HepG2 (cell line): ENCODE measurements at regions not wholly inside any gene's neighbourhood (a gene's known extent, or its start where the extent isn't known, plus 50 kb on each side); places are given as distances from the start of the nearest gene placed in this dataset.

Experiments
- ATAC-seq: fragments of 200-7000 bp; cut with Tn5 transposase; 3 replicates; pipeline ENCODE4 v1.9.1; 2020; ENCODE audit warnings: mild to moderate bottlenecking, moderate library complexity
- BruUV-seq: library from RNA; stranded (reverse); fragments of 400-500 nt; replicated peaks from 2 replicates; lab custom pipeline; 2021; lab: Mats Ljungman, UMichigan
- CTCF ChIA-PET: fragments of 300-600 bp; formaldehyde crosslinking; extraction: SDS; loops from one replicate; lab custom pipeline; 2021; ENCODE audit warnings: low total read pairs, inconsistent platforms, low intra/inter-chr PET ratio; lab: Yijun Ruan, JAX
- POLR2A ChIA-PET: fragments of 350-600 bp; sonication (Branson Sonifier 250); formaldehyde crosslinking; loops from one replicate; lab custom pipeline; 2020; ENCODE audit warnings: antibody characterized with exemption, inconsistent platforms; lab: Yijun Ruan, JAX
- DNase-seq: peaks from one replicate; pipeline ENCODE4 v3.0.0-alpha.2; 2015; ENCODE audit warnings: low spot score
- FAIRE-seq: peaks from 3 replicates; lab custom pipeline; 2011; peaks lifted over from hg19 to GRCh38; lab: Jason Lieb, UNC
- H2AFZ ChIP-seq: one replicate; pipeline ENCODE4 v1.6.1; 2011; ENCODE audit warnings: low read length, inconsistent platforms
- H3K27ac ChIP-seq: fragments of 300-600 bp; 3 replicates; pipeline ENCODE4 v1.8.0; 2011; ENCODE audit warnings: mixed run types, mild to moderate bottlenecking, mixed read lengths, low read length, inconsistent platforms; ENCODE audit not compliant: insufficient read depth; ENCODE audit errors: extremely low read length
- H3K27me3 ChIP-seq, 2 experiments: fragments of 200-600 bp in 1 of 2; 2 replicates in 1 of 2; 3 replicates in 1 of 2; pipeline versions ENCODE4 v1.6.0 to v1.8.0; 2011; ENCODE audit warnings: low read length in 2 of 2, mild to moderate bottlenecking in 2 of 2, moderate library complexity in 2 of 2, inconsistent platforms in 1 of 2; ENCODE audit not compliant: insufficient read depth in 2 of 2, control insufficient read depth in 1 of 2
- H3K36me3 ChIP-seq, 2 experiments: fragments of 200-600 bp in 1 of 2; replicated peaks in 1 of 2; 2 replicates in 1 of 2; 3 replicates in 1 of 2; pipeline versions ENCODE4 v1.5.1 to v1.8.0; 2011; ENCODE audit warnings: low read length in 2 of 2, inconsistent platforms in 1 of 2; ENCODE audit not compliant: insufficient read depth in 2 of 2, control insufficient read depth in 1 of 2
- H3K4me1 ChIP-seq: 2 replicates; pipeline ENCODE4 v1.5.1; 2012; ENCODE audit warnings: low read length, inconsistent platforms; ENCODE audit not compliant: insufficient read depth
- H3K4me2 ChIP-seq: 2 replicates; pipeline ENCODE4 v1.6.0; 2011; ENCODE audit warnings: low read depth, low read length, inconsistent platforms
- H3K4me3 ChIP-seq, 3 experiments: fragments of 200-600 bp in 1 of 3; sonication (generic), shearing (Covaris generic) in 1 of 3; replicated peaks in 1 of 3; 2 replicates each; pipeline ENCODE4 v1.5.1; 2011 to 2016; ENCODE audit warnings: low read length in 3 of 3, inconsistent platforms in 2 of 3, low read depth in 2 of 3, mild to moderate bottlenecking in 2 of 3, control low read depth in 1 of 3, mixed read lengths in 1 of 3; ENCODE audit not compliant: insufficient read depth in 1 of 3
- H3K79me2 ChIP-seq: one replicate; pipeline ENCODE4 v1.6.1; 2011; ENCODE audit warnings: low read length, inconsistent platforms; ENCODE audit not compliant: insufficient read depth
- H3K9ac ChIP-seq: 2 replicates; pipeline ENCODE4 v1.6.0; 2011; ENCODE audit warnings: mild to moderate bottlenecking, low read depth, low read length, inconsistent platforms; ENCODE audit not compliant: insufficient read depth
- H3K9me3 ChIP-seq: 2 replicates; pipeline ENCODE4 v1.5.1; 2012; ENCODE audit warnings: mild to moderate bottlenecking, low read length
- H4K20me1 ChIP-seq: 2 replicates; pipeline ENCODE4 v1.6.0; 2011; ENCODE audit warnings: inconsistent platforms, mild to moderate bottlenecking, low read length, moderate library complexity; ENCODE audit not compliant: insufficient read depth
- HNRNPK ChIP-seq: fragments of 200-400 bp; formaldehyde crosslinking; IDR thresholded peaks from 2 replicates; pipeline ENCODE4 v1.6.1; 2018; ENCODE audit warnings: low read length, low read depth, moderate library complexity, mild to moderate bottlenecking; ENCODE audit not compliant: poor library complexity, severe bottlenecking
- NFE2 ChIP-seq: sonication (generic); formaldehyde crosslinking; IDR thresholded peaks from 2 replicates; pipeline ENCODE4 v1.4.0; 2020; ENCODE audit warnings: missing genetic modification reagents
- REXO4 ChIP-seq: sonication (generic); formaldehyde crosslinking; IDR thresholded peaks from 2 replicates; pipeline ENCODE4 v1.8.0; 2022; ENCODE audit warnings: missing genetic modification reagents, mild to moderate bottlenecking, borderline replicate concordance
- SALL1 ChIP-seq: sonication (generic); formaldehyde crosslinking; IDR thresholded peaks from 2 replicates; pipeline ENCODE4 v1.8.0; 2022; ENCODE audit warnings: mild to moderate bottlenecking, missing genetic modification reagents
- ZC3H4 ChIP-seq: sonication (generic); formaldehyde crosslinking; IDR thresholded peaks from 2 replicates; pipeline ENCODE4 v1.4.0; 2020; ENCODE audit warnings: missing genetic modification reagents, borderline replicate concordance
- ZFYVE20 ChIP-seq: sonication (generic); formaldehyde crosslinking; IDR thresholded peaks from 2 replicates; pipeline ENCODE4 v1.8.0; 2023; ENCODE audit warnings: low read depth, mild to moderate bottlenecking, moderate library complexity, missing genetic modification reagents, borderline replicate concordance
- ZNF121 ChIP-seq: sonication (generic); formaldehyde crosslinking; IDR thresholded peaks from 2 replicates; pipeline ENCODE4 v1.5.0; 2020; ENCODE audit warnings: mild to moderate bottlenecking, missing genetic modification reagents
- ZNF317 ChIP-seq: sonication (generic); formaldehyde crosslinking; IDR thresholded peaks from 2 replicates; pipeline ENCODE4 v1.5.0; 2020; ENCODE audit warnings: mild to moderate bottlenecking, missing genetic modification reagents
- ZNF382 ChIP-seq: sonication (generic); formaldehyde crosslinking; IDR thresholded peaks from 2 replicates; pipeline ENCODE4 v1.5.0; 2020; ENCODE audit warnings: missing genetic modification reagents, mild to moderate bottlenecking, borderline replicate concordance
- ZNF431 ChIP-seq: sonication (generic); formaldehyde crosslinking; IDR thresholded peaks from 2 replicates; pipeline ENCODE4 v1.9.0; 2022; ENCODE audit warnings: missing genetic modification reagents, low read depth, mild to moderate bottlenecking, borderline replicate concordance
- ZNF589 ChIP-seq: sonication (generic); formaldehyde crosslinking; conservative IDR thresholded peaks from 2 replicates; pipeline ENCODE4 v1.8.0; 2022; ENCODE audit warnings: mild to moderate bottlenecking, moderate library complexity, missing genetic modification reagents
- WGBS: methylation state at CpG from one replicate; pipeline ENCODE4 v1.1.6; 2017; ENCODE audit warnings: low lambda C conversion rate; 5-methylcytosine and 5-hydroxymethylcytosine counted together
- in situ Hi-C: cut with HindIII; loops from 2 replicates; pipeline ENCODE4 v1.10.0; 2017; ENCODE audit warnings: low pct_unique_long_range_greater_than_20kb; ENCODE audit not compliant: extremely low pct_ligation_motif_present
- intact Hi-C: fragments of 100-400 bp; cut with micrococcal nuclease; formaldehyde crosslinking; loops from one replicate; pipeline ENCODE4 v1.10.0; 2022; ENCODE audit not compliant: unreplicated experiment
- TF ChIP-seq, protein P1 (sequence below): sonication (generic); formaldehyde crosslinking; IDR thresholded peaks from 2 replicates; pipeline ENCODE4 v1.5.0; 2020; ENCODE audit warnings: mild to moderate bottlenecking, missing genetic modification reagents, borderline replicate concordance
- TF ChIP-seq, protein P2 (sequence below): sonication (generic); formaldehyde crosslinking; IDR thresholded peaks from 2 replicates; pipeline ENCODE4 v1.5.0; 2020; ENCODE audit warnings: mild to moderate bottlenecking, missing genetic modification reagents

DNA sequence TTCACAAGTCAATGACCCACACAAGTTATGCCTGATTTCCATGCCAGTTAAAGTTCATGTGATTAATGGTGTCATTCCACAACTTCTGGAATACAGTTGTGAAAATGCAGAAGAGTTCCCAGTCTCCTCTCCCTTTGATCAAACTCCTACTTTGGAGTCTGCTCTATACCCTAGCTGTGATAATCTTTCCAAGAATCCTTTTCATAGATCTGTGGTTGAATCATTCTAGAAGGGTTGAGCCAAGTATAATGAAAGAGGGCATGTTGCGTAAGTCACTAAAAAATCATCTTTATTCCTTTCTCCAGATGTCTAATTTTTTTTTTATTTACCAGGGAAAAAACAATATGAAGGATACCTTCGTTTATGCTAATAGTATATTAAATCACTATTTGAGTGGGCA, 89.7 kb upstream of the CARD18 start:
- no peak overlapping the region for H3K27ac ChIP-seq
- no peak overlapping the region for H2AFZ ChIP-seq
- H3K79me2 ChIP-seq, result no peaks in the 10 kb centered on the region
- H3K9ac ChIP-seq, result no peak overlapping the region
- no TSS peak for BruUV-seq
- FAIRE-seq (no peak), DNase-seq (no peak), ATAC-seq (no peak)
- CTCF ChIA-PET, result no interaction called here
- intact Hi-C loops, result no loop called here
- no peaks in the 10 kb centered on the region for H3K9me3 ChIP-seq
- H4K20me1 ChIP-seq, result no peaks in the 10 kb centered on the region
- in situ Hi-C loops, result no loop called here
- 44% methylated on average over 2 of the region's 2 CpGs for WGBS
- no peaks in the 10 kb centered on the region for H3K27me3 ChIP-seq
- POLR2A ChIA-PET, result no interaction called here
- H3K36me3 ChIP-seq, result no peaks in the 10 kb centered on the region
- H3K4me3 ChIP-seq, result no peak overlapping the region
- peaks cover 17% of the 10 kb centered on the region for H3K4me1 ChIP-seq
- H3K4me2 ChIP-seq, result no peak overlapping the region
- TF ChIP-seq REXO4 (CRISPR knock-in tag) (no peak), NFE2 (no peak), ZNF121 (CRISPR knock-in tag) (no peak), SALL1 (CRISPR knock-in tag) (no peak), ZNF589 (CRISPR knock-in tag) (no peak), ZNF317 (CRISPR knock-in tag) (no peak), ZC3H4 (CRISPR knock-in tag) (no peak), ZNF431 (CRISPR knock-in tag) (no peak), ZFYVE20 (CRISPR knock-in tag) (no peak), ZNF382 (CRISPR knock-in tag) (no peak), HNRNPK (no peak)
- TF ChIP-seq, protein P1, sequence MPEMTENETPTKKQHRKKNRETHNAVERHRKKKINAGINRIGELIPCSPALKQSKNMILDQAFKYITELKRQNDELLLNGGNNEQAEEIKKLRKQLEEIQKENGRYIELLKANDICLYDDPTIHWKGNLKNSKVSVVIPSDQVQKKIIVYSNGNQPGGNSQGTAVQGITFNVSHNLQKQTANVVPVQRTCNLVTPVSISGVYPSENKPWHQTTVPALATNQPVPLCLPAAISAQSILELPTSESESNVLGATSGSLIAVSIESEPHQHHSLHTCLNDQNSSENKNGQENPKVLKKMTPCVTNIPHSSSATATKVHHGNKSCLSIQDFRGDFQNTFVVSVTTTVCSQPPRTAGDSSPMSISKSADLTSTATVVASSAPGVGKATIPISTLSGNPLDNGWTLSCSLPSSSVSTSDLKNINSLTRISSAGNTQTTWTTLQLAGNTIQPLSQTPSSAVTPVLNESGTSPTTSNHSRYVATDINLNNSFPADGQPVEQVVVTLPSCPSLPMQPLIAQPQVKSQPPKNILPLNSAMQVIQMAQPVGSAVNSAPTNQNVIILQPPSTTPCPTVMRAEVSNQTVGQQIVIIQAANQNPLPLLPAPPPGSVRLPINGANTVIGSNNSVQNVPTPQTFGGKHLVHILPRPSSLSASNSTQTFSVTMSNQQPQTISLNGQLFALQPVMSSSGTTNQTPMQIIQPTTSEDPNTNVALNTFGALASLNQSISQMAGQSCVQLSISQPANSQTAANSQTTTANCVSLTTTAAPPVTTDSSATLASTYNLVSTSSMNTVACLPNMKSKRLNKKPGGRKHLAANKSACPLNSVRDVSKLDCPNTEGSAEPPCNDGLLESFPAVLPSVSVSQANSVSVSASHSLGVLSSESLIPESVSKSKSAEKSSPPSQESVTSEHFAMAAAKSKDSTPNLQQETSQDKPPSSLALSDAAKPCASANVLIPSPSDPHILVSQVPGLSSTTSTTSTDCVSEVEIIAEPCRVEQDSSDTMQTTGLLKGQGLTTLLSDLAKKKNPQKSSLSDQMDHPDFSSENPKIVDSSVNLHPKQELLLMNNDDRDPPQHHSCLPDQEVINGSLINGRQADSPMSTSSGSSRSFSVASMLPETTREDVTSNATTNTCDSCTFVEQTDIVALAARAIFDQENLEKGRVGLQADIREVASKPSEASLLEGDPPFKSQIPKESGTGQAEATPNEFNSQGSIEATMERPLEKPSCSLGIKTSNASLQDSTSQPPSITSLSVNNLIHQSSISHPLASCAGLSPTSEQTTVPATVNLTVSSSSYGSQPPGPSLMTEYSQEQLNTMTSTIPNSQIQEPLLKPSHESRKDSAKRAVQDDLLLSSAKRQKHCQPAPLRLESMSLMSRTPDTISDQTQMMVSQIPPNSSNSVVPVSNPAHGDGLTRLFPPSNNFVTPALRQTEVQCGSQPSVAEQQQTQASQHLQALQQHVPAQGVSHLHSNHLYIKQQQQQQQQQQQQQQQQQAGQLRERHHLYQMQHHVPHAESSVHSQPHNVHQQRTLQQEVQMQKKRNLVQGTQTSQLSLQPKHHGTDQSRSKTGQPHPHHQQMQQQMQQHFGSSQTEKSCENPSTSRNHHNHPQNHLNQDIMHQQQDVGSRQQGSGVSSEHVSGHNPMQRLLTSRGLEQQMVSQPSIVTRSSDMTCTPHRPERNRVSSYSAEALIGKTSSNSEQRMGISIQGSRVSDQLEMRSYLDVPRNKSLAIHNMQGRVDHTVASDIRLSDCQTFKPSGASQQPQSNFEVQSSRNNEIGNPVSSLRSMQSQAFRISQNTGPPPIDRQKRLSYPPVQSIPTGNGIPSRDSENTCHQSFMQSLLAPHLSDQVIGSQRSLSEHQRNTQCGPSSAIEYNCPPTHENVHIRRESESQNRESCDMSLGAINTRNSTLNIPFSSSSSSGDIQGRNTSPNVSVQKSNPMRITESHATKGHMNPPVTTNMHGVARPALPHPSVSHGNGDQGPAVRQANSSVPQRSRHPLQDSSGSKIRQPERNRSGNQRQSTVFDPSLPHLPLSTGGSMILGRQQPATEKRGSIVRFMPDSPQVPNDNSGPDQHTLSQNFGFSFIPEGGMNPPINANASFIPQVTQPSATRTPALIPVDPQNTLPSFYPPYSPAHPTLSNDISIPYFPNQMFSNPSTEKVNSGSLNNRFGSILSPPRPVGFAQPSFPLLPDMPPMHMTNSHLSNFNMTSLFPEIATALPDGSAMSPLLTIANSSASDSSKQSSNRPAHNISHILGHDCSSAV (CRISPR knock-in tag), result no peak
- TF ChIP-seq, protein P2, sequence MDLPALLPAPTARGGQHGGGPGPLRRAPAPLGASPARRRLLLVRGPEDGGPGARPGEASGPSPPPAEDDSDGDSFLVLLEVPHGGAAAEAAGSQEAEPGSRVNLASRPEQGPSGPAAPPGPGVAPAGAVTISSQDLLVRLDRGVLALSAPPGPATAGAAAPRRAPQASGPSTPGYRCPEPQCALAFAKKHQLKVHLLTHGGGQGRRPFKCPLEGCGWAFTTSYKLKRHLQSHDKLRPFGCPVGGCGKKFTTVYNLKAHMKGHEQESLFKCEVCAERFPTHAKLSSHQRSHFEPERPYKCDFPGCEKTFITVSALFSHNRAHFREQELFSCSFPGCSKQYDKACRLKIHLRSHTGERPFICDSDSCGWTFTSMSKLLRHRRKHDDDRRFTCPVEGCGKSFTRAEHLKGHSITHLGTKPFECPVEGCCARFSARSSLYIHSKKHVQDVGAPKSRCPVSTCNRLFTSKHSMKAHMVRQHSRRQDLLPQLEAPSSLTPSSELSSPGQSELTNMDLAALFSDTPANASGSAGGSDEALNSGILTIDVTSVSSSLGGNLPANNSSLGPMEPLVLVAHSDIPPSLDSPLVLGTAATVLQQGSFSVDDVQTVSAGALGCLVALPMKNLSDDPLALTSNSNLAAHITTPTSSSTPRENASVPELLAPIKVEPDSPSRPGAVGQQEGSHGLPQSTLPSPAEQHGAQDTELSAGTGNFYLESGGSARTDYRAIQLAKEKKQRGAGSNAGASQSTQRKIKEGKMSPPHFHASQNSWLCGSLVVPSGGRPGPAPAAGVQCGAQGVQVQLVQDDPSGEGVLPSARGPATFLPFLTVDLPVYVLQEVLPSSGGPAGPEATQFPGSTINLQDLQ (CRISPR knock-in tag), result no peak
